ENCODE measurements at regions not wholly inside any gene's neighbourhood (a gene's known extent, or its start where the extent isn't known, plus 50 kb on each side); places are given as distances from the start of the nearest gene placed in this dataset.

DNA sequence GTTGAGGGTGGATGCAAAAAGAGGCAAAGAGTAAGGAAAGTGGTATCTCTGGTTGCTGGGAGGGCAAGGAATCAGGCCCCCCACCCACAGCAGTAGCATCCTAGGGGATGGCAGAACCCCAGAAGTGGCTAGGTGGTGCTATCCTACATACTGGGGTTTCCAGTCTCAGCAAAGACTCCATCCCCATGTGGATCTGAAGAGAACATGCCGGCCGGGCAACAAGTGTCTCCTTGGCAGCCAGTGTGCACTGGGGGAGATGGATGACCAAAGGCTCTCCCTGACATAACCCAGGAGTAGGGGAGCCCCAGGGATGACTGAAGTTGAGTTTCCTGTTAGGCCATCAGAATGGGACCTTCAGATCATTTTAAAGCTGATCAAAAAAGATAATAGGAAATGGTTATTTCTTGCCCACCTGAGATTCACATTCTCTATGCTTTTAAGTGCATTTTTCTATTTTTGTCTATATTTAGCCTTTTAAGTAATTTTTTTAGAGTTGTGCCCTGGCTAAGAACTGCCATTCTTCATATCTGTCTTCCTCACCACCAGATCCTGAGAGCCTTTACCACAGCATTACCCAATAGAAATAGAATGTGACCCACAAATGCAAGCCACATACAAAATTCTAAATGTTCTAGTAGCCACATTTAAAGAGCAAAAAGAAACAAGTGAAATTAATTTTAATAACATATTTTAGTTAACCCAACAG, 78.7 kb upstream of the SMIM23 start:
- in situ Hi-C loops (cut with HindIII; ENCODE audit: low sequenced_read_pairs) = loop anchor here (5.0 kb wide), 1 partner anchor 70 kb away; no protein-coding TSS in a partner anchor
- H3K4me3 ChIP-seq (ENCODE audit: low read depth, low read length) = no peak overlapping the region
- TF ChIP-seq, protein P1, sequence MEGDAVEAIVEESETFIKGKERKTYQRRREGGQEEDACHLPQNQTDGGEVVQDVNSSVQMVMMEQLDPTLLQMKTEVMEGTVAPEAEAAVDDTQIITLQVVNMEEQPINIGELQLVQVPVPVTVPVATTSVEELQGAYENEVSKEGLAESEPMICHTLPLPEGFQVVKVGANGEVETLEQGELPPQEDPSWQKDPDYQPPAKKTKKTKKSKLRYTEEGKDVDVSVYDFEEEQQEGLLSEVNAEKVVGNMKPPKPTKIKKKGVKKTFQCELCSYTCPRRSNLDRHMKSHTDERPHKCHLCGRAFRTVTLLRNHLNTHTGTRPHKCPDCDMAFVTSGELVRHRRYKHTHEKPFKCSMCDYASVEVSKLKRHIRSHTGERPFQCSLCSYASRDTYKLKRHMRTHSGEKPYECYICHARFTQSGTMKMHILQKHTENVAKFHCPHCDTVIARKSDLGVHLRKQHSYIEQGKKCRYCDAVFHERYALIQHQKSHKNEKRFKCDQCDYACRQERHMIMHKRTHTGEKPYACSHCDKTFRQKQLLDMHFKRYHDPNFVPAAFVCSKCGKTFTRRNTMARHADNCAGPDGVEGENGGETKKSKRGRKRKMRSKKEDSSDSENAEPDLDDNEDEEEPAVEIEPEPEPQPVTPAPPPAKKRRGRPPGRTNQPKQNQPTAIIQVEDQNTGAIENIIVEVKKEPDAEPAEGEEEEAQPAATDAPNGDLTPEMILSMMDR (IDR thresholded peaks at IDR 0.05; ENCODE audit: low read depth, low read length, missing control alignments) = no peak
- DNase-seq (ENCODE audit: low read depth) = no peak

DNA sequence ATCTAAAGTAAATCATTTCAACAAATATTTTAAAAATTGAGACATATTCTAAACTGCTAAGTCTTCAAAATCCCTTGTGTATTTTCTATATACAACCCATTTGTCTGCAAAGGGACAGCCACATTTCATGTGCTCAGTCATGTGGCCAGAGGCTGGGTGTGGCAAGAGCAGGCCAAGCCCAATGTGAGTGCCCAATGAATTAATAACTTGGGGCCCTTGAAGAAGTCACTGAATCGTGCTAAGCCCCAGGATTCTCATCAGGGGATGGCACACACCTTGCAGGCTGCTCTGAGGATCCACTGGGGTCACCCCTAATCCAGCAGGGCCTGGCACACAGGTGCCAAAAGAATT, 78.2 kb upstream of the SMIM23 start:
- no peak overlapping the region for H3K4me3 ChIP-seq (ENCODE audit: low read depth, low read length)
- DNase-seq (ENCODE audit: low read depth) = no peak
- in situ Hi-C loops (cut with HindIII; ENCODE audit: low sequenced_read_pairs) = loop anchor here (5.0 kb wide), 1 partner anchor 70 kb away; no protein-coding TSS in a partner anchor
- TF ChIP-seq, protein P1 (IDR thresholded peaks at IDR 0.05; ENCODE audit: low read depth, low read length, missing control alignments) = no peak

DNA sequence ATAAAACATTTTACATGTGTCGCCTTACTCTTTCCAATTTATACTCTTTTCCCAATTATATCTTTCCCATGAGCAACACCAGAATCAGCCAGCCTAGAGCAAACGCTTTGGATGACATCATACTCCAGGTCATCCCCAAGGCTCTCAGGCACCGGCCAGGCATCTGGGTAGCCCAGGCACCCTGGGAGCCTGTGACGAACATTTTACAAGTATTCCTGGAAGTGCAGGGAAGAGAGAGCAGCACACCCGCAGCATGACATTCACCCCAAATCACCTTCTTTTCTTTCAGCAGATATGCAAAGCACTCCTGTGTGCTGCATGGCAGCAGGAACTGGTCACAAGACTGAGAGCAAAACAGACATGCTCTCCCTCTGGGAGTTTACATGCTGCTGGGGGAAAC, 75.7 kb upstream of the SMIM23 start:
- H3K4me3 ChIP-seq (ENCODE audit: low read depth, low read length) = no peak overlapping the region
- no peak for DNase-seq (ENCODE audit: low read depth)
- in situ Hi-C loops (cut with HindIII; ENCODE audit: low sequenced_read_pairs) = loop anchor here (5.0 kb wide), 1 partner anchor 73 kb away; no protein-coding TSS in a partner anchor
- TF ChIP-seq, protein P1 (IDR thresholded peaks at IDR 0.05; ENCODE audit: low read depth, low read length, missing control alignments) = no peak

DNA sequence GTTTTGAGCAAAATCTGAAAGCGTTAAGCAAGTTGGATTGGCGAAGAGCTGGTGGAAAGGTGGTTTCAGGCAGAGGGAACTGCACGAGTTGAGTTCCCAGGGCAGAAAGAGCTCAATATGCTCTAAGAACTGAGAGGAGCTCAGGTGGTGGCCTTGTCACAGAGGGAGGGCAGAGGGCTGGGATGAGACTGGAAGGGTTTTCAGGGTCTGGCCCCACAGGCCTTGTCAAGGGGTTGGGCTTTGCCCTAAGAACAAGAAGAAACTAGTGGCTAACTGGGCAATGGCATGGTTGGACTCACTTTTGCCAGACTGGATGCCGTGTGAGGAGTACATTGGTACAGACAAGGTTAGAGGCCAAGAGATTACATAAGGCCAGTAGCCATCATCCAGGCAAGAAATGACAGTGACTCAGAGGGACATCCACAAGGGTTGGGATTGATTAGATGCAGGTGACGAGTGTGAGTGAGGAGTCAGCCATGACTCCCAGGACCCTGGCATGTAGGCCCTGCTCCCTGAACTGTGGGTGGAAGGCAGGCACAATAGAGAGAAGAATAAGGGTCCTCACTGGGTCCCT, 75.1 kb upstream of the SMIM23 start:
- DNase-seq (ENCODE audit: low read depth) = no peak
- in situ Hi-C loops (cut with HindIII; ENCODE audit: low sequenced_read_pairs) = no loop called here
- H3K4me3 ChIP-seq (ENCODE audit: low read depth, low read length) = no peak overlapping the region
- TF ChIP-seq, protein P1 (IDR thresholded peaks at IDR 0.05; ENCODE audit: low read depth, low read length, missing control alignments) = no peak

DNA sequence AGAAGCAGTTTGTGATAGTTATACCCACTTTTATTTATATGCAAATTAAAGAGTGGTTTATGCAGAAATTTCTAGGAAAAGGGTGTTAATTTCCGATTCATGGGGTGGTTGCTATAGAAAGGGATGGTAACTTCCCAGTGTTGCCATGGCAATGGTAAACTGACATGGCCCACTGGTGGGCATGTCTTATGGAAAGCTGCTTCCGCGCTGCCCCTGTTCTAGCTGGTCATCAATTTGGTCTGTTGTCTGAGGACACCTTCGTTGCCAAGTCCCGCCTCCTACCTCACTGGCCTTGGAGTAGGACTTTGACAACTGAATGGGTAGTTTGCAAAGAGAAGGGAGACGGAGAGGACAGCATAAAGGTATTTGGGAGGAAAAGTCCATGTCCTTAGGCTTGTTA, 74.0 kb upstream of the SMIM23 start:
- H3K4me3 ChIP-seq (ENCODE audit: low read depth, low read length) = no peak overlapping the region
- TF ChIP-seq, protein P1 (IDR thresholded peaks at IDR 0.05; ENCODE audit: low read depth, low read length, missing control alignments) = no peak
- in situ Hi-C loops (cut with HindIII; ENCODE audit: low sequenced_read_pairs) = no loop called here
- no peak for DNase-seq (ENCODE audit: low read depth)

DNA sequence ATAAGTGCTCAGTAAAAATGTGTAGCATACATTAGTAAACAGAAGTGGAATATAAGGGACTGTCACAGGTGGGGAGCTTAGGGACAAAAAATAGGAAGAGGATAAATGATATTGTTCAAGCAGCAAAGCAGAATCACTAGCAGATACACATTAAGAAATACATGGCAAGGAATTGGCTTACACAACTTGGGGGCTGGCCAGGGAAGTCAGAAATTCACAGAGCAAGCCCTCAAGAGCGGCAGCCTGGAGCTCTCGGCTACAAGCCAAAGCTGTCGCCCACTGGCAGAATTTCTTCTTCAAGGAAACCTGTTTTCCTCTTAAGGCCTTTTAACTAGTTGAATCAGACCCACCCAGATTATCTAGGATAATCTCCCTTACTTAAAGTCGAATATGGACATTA, 73.0 kb upstream of the SMIM23 start:
- DNase-seq (ENCODE audit: low read depth) = no peak
- in situ Hi-C loops (cut with HindIII; ENCODE audit: low sequenced_read_pairs) = no loop called here

More for the DNA sequence above, 73.0 kb upstream of the SMIM23 start:
- TF ChIP-seq, protein P1 (IDR thresholded peaks at IDR 0.05; ENCODE audit: low read depth, low read length, missing control alignments) = no peak
- no peak overlapping the region for H3K4me3 ChIP-seq (ENCODE audit: low read depth, low read length)
